WI38 (cell line): ENCODE measurements at regions not wholly inside any gene's neighbourhood (a gene's known extent, or its start where the extent isn't known, plus 50 kb on each side); places are given as distances from the start of the nearest gene placed in this dataset.

Experiments
- H3K4me3 ChIP-seq: 2 replicates; pipeline ENCODE4 v1.5.1; 2011; ENCODE audit warnings: low read depth, mild to moderate bottlenecking, control low read depth, low read length
- TF ChIP-seq, protein P1 (sequence below): IDR thresholded peaks from 2 replicates; pipeline ENCODE4 v1.5.1; 2012; ENCODE audit warnings: low read depth, mild to moderate bottlenecking, control low read depth, low read length

DNA sequence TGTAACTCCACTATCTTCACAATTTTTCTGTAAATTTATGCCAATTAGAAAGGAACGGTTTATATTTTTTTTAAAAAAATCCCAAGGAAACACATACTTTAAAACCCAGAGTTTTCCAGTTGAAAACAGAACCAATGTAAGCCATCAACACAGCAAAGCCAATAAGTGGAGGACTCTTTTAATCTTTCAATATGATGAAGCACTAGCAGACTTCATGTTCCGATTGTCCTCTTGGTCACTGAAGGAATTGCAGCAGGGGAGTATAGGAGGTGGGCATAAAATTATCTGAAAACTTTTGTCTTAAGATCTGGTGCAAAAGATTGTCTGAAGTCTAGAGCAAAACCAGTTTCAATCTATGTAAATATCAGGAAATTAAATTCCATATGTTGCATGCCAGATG, 102.1 kb upstream of the PAPPA start:
- no peak overlapping the region for H3K4me3 ChIP-seq
- TF ChIP-seq, protein P1, sequence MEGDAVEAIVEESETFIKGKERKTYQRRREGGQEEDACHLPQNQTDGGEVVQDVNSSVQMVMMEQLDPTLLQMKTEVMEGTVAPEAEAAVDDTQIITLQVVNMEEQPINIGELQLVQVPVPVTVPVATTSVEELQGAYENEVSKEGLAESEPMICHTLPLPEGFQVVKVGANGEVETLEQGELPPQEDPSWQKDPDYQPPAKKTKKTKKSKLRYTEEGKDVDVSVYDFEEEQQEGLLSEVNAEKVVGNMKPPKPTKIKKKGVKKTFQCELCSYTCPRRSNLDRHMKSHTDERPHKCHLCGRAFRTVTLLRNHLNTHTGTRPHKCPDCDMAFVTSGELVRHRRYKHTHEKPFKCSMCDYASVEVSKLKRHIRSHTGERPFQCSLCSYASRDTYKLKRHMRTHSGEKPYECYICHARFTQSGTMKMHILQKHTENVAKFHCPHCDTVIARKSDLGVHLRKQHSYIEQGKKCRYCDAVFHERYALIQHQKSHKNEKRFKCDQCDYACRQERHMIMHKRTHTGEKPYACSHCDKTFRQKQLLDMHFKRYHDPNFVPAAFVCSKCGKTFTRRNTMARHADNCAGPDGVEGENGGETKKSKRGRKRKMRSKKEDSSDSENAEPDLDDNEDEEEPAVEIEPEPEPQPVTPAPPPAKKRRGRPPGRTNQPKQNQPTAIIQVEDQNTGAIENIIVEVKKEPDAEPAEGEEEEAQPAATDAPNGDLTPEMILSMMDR = no peak

DNA sequence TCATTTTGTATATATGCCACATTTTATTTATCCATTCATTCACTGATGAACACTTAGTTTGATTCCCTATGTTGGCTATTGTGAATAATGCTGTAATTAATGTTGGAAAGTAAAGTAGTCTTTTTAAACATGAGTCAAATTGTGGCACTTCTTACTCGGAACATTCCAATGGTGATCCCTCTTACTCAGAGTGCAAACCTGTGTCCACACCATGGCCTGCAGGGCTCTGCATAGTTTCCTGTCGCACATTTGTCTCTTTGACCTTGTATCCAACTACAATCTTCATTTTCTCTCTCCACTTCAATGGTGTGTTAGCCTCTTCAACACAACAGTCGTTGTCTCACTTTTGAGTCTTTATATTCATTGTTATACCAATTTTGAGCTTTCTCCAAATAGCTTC, 98.1 kb upstream of the PAPPA start:
- H3K4me3 ChIP-seq = no peak overlapping the region
- TF ChIP-seq, protein P1 = no peak

DNA sequence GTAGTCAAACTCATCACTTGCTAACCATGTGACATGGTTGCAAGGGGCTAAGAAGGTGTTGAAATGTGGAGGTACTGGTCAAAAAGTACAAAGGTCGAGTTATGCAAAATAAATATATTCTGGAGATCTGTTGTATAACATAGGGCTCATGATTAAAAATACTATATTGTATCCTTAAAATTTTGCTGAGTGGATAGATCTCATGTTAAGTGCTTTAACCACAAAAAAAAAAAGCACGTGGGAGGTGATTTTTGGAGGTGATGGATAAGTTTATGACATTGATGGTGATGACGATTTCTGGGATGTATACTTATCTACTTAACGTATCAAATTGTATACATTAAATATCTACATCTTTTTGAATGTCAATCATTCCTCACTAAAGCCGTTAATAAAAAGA, 96.2 kb upstream of the PAPPA start:
- H3K4me3 ChIP-seq = no peak overlapping the region
- TF ChIP-seq, protein P1 = no peak

DNA sequence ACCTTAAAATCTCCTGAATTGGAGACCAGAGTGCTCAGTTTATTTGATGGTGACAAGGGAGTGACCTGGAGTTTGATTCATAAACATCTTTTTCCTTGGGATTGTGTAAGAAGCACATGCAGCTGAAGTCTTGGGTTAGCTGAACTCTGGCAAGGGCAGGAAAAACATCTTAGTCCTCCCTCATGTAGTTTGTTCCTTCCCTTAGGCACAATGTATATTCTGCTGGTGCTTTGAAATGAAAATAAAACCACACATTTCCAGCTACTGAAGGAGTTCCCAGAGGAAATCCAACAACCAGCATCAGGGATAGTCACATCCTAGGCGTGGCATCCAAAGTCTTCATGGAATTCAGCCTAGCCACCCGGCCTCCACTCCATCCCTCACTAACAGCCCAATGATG, 95.2 kb upstream of the PAPPA start:
- H3K4me3 ChIP-seq = no peak overlapping the region
- TF ChIP-seq, protein P1 = no peak

- TF ChIP-seq, protein P1 = no peak
- H3K4me3 ChIP-seq = no peak overlapping the region
Measured at GRCh38 chr9:116059466-116059865, 94.1 kb upstream of the PAPPA start.

- TF ChIP-seq, protein P1 = no peak
- H3K4me3 ChIP-seq = no peak overlapping the region
Measured at GRCh38 chr9:116060631-116061030, 93.0 kb upstream of the PAPPA start.

DNA sequence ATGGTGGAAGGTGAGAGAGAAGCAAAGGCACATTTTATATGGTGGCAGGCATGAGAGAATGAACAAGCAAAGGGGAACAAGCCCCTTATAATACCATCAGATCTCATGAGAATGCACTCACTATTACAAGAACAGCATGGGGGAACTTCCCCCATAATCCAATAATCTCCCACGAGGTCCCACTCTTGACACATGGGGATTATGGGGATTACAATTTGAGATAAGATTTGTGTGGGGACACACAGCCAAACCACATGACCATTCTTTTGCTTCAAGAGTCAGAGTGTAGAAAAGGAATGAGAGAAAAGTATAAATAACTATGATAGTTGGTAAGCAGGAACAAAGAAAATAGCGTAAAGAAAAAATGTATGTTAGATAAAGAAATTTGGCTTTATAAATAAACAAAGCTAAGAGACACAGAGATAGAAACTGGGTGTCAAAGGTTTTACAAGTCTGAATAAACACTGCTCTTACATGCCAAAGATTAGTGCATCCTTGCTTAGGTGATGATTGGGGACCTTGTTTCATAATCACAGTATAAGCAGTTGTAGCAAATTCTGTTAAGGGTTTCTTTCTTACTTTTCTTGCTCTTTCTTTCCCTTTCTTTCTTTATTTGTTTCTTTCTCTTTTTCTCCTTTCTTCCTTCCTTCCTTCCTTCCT, 91.9 kb upstream of the PAPPA start:
- TF ChIP-seq, protein P1 = no peak
- H3K4me3 ChIP-seq = no peak overlapping the region
